Body of pancreas (tissue), 4 donors: ENCODE measurements at regions not wholly inside any gene's neighbourhood (a gene's known extent, or its start where the extent isn't known, plus 50 kb on each side); places are given as distances from the start of the nearest gene placed in this dataset.
A peak's percentile ranks its signal among the peaks of the same experiment; 100 is the strongest.
"Not testable (repeated sequence)": the region's sequence is repeated elsewhere in the genome, so short reads cannot be mapped to it uniquely, and the experiment has no call there.

ENCODE experiments used
- ATAC-seq: fragments of 150-250 bp; one replicate; pipeline ENCODE4 v1.9.1; 2016
- DNase-seq, 4 donors: peaks; one replicate each; pipeline ENCODE4 v3.0.0-alpha.2; 2019
- H3K27ac ChIP-seq, 4 donors: fragments of 200-600 bp; sonication (generic); 1 replicate in 3 of 4; 2 replicates in 1 of 4; pipeline versions ENCODE4 v1.5.1 to v1.6.1; 2016 to 2019; ENCODE audit warnings: mild to moderate bottlenecking in 1 of 4, mixed read lengths in 1 of 4, moderate library complexity in 1 of 4
- H3K27me3 ChIP-seq, 2 donors: fragments of 200-600 bp; sonication (generic); one replicate each; pipeline ENCODE4 v1.6.0; 2016; ENCODE audit warnings: mild to moderate bottlenecking in 1 of 2
- H3K36me3 ChIP-seq, 2 donors: fragments of 200-600 bp; sonication (generic); replicated peaks in 1 of 2; 2 replicates each; pipeline ENCODE4 v1.5.1; 2016; ENCODE audit warnings: low read depth in 2 of 2; ENCODE audit not compliant: insufficient read depth in 1 of 2
- H3K4me1 ChIP-seq: fragments of 200-600 bp; sonication (generic); one replicate; pipeline ENCODE4 v1.6.0; 2016
- H3K4me3 ChIP-seq, 2 donors: fragments of 200-600 bp; sonication (generic); 1 replicate in 1 of 2; 2 replicates in 1 of 2; pipeline ENCODE4 v1.5.1; 2016 to 2019
- H3K9me3 ChIP-seq, 3 donors: fragments of 200-600 bp; sonication (generic); 1 replicate in 2 of 3; 2 replicates in 1 of 3; pipeline ENCODE4 v1.5.1; 2016
- POLR2A ChIP-seq, 3 donors: fragments of 450-650 bp; IDR thresholded peaks; one replicate each; pipeline ENCODE4 v1.6.1; 2016; ENCODE audit warnings: antibody characterized with exemption in 3 of 3, mild to moderate bottlenecking in 2 of 3
- WGBS, 2 donors: methylation state at CpG; one replicate each; pipeline ENCODE4 v1.1.5; 2017; 5-methylcytosine and 5-hydroxymethylcytosine counted together
- intact Hi-C: fragments of 100-400 bp; cut with DNase I; formaldehyde crosslinking; loops from one replicate; pipeline ENCODE4 v1.15.1; 2023
- TF ChIP-seq, protein P1 (sequence below), 7 experiments: fragments of 450-650 bp in 4 of 7; fragments of 200-600 bp in 3 of 7; sonication (generic) in 3 of 7; IDR thresholded peaks; one replicate each; pipeline ENCODE4 v1.5.1; 2016 to 2019; ENCODE audit warnings: antibody characterized with exemption in 7 of 7

DNA sequence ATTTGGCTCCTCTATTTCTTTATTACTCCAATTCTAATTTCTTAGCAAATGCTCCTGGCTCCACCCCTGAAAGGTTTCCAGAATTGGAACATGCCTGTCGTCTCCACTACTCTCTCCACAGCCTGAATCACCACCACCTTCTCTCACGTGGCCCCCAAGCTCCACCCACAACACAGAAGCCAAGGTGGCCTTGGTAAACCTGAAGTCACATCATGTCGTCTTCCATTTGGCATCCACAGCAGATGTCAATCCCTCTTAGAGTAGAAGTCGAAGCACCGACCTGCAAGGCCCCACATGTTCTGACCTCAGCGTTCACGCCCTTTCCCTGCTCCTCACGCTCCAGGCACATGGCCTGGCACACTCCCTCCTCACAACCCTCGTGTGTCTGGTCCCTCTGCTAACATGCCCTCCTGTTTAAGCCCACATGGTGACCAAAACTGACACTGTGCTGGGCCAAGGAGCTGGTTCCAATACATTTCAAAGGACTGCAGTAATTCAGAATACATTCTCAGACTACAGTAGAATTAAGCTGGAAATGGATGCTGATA is 56.3 kb upstream of the GPC1 start:
- Histone ChIP-seq H3K9me3 (no peaks in the 10 kb centered on the region), H3K4me1 (peaks cover 7% of the 10 kb centered on the region), H3K4me3 (no peak overlapping the region), H3K27ac (no peak overlapping the region), H3K27me3 (no peaks in the 10 kb centered on the region), H3K36me3 (no peaks in the 10 kb centered on the region)
- ATAC-seq: no peak
- DNase-seq: no peak
- 68 to 74% methylated on average over 9 of the region's 9 CpGs for WGBS, 2 donors
- TF ChIP-seq, protein P1, sequence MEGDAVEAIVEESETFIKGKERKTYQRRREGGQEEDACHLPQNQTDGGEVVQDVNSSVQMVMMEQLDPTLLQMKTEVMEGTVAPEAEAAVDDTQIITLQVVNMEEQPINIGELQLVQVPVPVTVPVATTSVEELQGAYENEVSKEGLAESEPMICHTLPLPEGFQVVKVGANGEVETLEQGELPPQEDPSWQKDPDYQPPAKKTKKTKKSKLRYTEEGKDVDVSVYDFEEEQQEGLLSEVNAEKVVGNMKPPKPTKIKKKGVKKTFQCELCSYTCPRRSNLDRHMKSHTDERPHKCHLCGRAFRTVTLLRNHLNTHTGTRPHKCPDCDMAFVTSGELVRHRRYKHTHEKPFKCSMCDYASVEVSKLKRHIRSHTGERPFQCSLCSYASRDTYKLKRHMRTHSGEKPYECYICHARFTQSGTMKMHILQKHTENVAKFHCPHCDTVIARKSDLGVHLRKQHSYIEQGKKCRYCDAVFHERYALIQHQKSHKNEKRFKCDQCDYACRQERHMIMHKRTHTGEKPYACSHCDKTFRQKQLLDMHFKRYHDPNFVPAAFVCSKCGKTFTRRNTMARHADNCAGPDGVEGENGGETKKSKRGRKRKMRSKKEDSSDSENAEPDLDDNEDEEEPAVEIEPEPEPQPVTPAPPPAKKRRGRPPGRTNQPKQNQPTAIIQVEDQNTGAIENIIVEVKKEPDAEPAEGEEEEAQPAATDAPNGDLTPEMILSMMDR (IDR thresholded peaks at IDR 0.05): no peak
- no peak for TF ChIP-seq POLR2A (IDR thresholded peaks at IDR 0.05)
- intact Hi-C loops: no loop called here

- Histone ChIP-seq H3K27me3 (no peaks in the 10 kb centered on the region), H3K4me1 (no peaks in the 10 kb centered on the region), H3K4me3 (no peak overlapping the region), H3K36me3 (no peaks in the 10 kb centered on the region), H3K9me3 (no peaks in the 10 kb centered on the region), H3K27ac (no peak overlapping the region)
- 76 to 80% methylated on average over 8 to 16 of the region's 17 CpGs for WGBS, 2 donors
- DNase-seq (no peak), ATAC-seq (no peak)
- TF ChIP-seq, protein P1 (IDR thresholded peaks at IDR 0.05): no peak
- no peak for TF ChIP-seq POLR2A (IDR thresholded peaks at IDR 0.05)
- intact Hi-C loops: no loop called here
These were observed 52.2 kb upstream of the GPC1 start for GRCh38 chr2:240383099-240383758.

DNA sequence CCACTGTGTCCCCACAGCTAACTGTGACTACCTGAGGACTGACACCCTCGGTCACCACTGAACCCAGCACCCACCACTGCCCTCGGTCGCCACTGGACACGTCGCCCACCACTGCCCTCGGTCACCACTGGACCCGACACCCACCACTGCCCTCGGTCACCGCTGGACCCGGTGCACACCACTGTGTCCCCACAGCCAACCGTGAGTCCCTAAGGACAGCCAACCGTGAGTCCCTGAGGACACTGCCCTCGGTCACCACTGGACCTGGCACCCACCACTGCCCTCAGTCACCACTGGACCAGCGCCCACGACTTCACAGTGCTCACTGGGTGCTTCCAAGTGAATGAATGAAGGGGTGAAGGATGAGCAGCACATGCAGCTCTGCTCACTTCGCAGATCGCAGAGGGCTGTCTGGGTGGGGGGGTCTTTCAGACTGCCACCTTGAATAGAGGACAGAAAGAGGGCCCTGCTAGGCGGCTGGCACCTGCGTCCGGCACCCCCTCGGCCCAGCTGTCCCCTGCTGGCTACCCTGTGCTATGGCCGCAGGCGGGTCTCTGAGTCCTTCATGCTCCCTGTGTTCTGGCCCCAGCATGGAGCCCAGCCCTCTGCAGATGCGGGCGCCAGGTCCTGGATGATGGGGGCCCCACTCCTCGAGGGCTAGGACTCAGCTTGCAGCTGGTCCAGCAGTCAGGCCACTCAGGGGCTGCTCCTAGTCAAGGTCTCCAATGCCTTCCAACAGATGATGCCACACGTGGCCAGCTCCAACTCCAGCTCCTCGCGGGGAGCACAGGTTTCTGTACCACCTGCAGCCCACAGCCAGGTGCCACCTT is 51.4 kb upstream of the GPC1 start:
- DNase-seq: peak in 1 of 4 donors; percentile 8
- WGBS, 2 donors: 83 to 86% methylated on average over 16 to 29 of the region's 29 CpGs

GRCh38 chr2:240384711-240385450 is 50.6 kb upstream of the GPC1 start:
- peak in 1 of 4 donors; percentile 4 for DNase-seq

More for the DNA sequence above, 51.4 kb upstream of the GPC1 start:
- intact Hi-C loops: no loop called here
- H3K36me3 ChIP-seq: no peaks in the 10 kb centered on the region
- H3K4me1 ChIP-seq: no peaks in the 10 kb centered on the region
- H3K9me3 ChIP-seq: no peaks in the 10 kb centered on the region
- H3K27me3 ChIP-seq: no peaks in the 10 kb centered on the region
- no peak overlapping the region for H3K27ac ChIP-seq
- TF ChIP-seq, protein P1 (IDR thresholded peaks at IDR 0.05): no peak
- no peak for TF ChIP-seq POLR2A (IDR thresholded peaks at IDR 0.05)
- H3K4me3 ChIP-seq: no peak overlapping the region
- no peak for ATAC-seq

DNA sequence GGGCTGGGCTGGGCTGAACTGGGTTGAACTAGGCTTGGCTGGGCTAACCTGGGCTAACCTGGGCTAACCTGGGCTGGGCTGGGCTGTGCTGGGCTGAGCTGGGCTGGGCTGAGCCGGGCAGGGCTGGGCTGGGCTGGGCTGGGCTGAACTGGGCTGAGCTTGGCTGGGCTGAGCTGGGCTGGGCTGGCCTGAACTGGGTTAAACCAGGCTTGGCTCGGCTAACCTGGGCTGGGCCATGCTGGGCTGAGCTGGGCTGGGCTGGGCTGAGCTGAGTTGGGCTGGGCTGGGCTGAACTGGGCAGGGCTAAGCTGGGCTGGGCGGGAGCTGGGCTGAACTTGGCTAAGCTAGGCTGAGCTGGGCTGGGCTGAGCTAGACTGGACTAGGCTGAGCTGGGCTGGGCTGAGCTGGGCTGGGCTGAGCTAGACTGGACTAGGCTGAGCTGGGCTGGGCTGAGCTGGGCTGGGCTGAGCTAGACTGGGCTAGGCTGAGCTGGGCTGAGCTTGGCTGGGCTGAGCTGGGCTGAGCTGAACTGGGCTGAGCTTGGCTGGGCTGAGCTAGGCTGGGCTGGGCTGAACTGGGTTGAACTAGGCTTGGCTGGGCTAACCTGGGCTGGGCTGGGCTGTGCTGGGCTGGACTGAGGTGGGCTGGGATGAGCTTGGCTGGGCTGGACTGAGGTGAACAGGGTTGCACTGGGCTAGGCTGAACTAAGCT is 49.9 kb upstream of the GPC1 start:
- H3K4me1 ChIP-seq, H3K4me3 ChIP-seq, H3K36me3 ChIP-seq, H3K27me3 ChIP-seq, intact Hi-C loops, ATAC-seq, H3K27ac ChIP-seq, H3K9me3 ChIP-seq: not testable (repeated sequence)
- WGBS, 2 donors: 70% methylated on average over 3 of the region's 3 CpGs; no CpG with 5 or more reads in 1 of the 2 donors
- DNase-seq: peak in 1 of 4 donors; percentile 10

More at GRCh38 chr2:240384711-240385450, 50.6 kb upstream of the GPC1 start:
- Histone ChIP-seq H3K9me3 (no peaks in the 10 kb centered on the region), H3K27ac (no peak overlapping the region), H3K27me3 (no peaks in the 10 kb centered on the region), H3K36me3 (no peaks in the 10 kb centered on the region), H3K4me1 (no peaks in the 10 kb centered on the region), H3K4me3 (no peak overlapping the region)
- WGBS, 2 donors: 69 to 72% methylated on average over 8 to 15 of the region's 15 CpGs
- intact Hi-C loops: no loop called here
- no peak for ATAC-seq
- TF ChIP-seq POLR2A (IDR thresholded peaks at IDR 0.05): no peak
- TF ChIP-seq, protein P1 (IDR thresholded peaks at IDR 0.05): no peak
